Right atrium auricular region (tissue), 2 donors: ENCODE measurements at regions not wholly inside any gene's neighbourhood (a gene's known extent, or its start where the extent isn't known, plus 50 kb on each side); places are given as distances from the start of the nearest gene placed in this dataset.

Source experiments
- DNase-seq: peaks from one replicate; pipeline ENCODE4 v3.0.0-alpha.2; 2019; ENCODE audit warnings: low spot score
- H3K27ac ChIP-seq, 2 donors: fragments of 200-600 bp; sonication (generic); 1 replicate in 1 of 2; 2 replicates in 1 of 2; pipeline ENCODE4 v1.5.1; 2016 to 2019
- H3K27me3 ChIP-seq, 2 donors: fragments of 200-600 bp; sonication (generic); one replicate each; pipeline versions ENCODE4 v1.5.1 to v1.6.0; 2017 to 2019
- H3K36me3 ChIP-seq: fragments of 200-600 bp; sonication (generic); one replicate; pipeline ENCODE4 v1.5.1; 2016
- H3K4me1 ChIP-seq, 2 donors: fragments of 200-600 bp; sonication (generic); one replicate each; pipeline versions ENCODE4 v1.5.1 to v1.6.0; 2017 to 2019
- H3K4me3 ChIP-seq, 2 donors: fragments of 200-600 bp; sonication (generic); 1 replicate in 1 of 2; 2 replicates in 1 of 2; pipeline ENCODE4 v1.5.1; 2017 to 2019; ENCODE audit warnings: mild to moderate bottlenecking in 1 of 2, moderate library complexity in 1 of 2
- H3K9me3 ChIP-seq, 2 donors: fragments of 200-600 bp; sonication (generic); one replicate each; pipeline ENCODE4 v1.5.1; 2019
- CTCF ChIP-seq, 2 donors: fragments of 200-600 bp; sonication (generic); IDR thresholded peaks; one replicate each; pipeline ENCODE4 v1.5.1; 2019; ENCODE audit warnings: antibody characterized with exemption in 2 of 2

- Histone ChIP-seq H3K27me3 (no peaks in the 10 kb centered on the region), H3K36me3 (no peaks in the 10 kb centered on the region), H3K4me3 (no peak overlapping the region), H3K27ac (no peak overlapping the region), H3K4me1 (no peaks in the 10 kb centered on the region), H3K9me3 (no peaks in the 10 kb centered on the region)
- no peak for TF ChIP-seq CTCF (IDR thresholded peaks at IDR 0.05)
- DNase-seq: no peak
These were observed 423.4 kb upstream of the FLRT2 start for GRCh38 chr14:85106506-85106905.

- no peak overlapping the region for H3K4me3 ChIP-seq
These were observed 417.2 kb upstream of the FLRT2 start for GRCh38 chr14:85112762-85113161.

GRCh38 chr14:85115921-85116320, 414.0 kb upstream of the FLRT2 start:
- Histone ChIP-seq H3K27me3 (no peaks in the 10 kb centered on the region), H3K27ac (no peak overlapping the region), H3K4me1 (no peaks in the 10 kb centered on the region), H3K9me3 (no peaks in the 10 kb centered on the region), H3K36me3 (no peaks in the 10 kb centered on the region), H3K4me3 (no peak overlapping the region)
- TF ChIP-seq CTCF (IDR thresholded peaks at IDR 0.05): no peak
- no peak for DNase-seq

More at GRCh38 chr14:85112762-85113161, 417.2 kb upstream of the FLRT2 start:
- no peak for TF ChIP-seq CTCF (IDR thresholded peaks at IDR 0.05)
- Histone ChIP-seq H3K9me3 (no peaks in the 10 kb centered on the region), H3K27me3 (no peaks in the 10 kb centered on the region), H3K27ac (no peak overlapping the region), H3K4me1 (no peaks in the 10 kb centered on the region), H3K36me3 (no peaks in the 10 kb centered on the region)
- DNase-seq: no peak

GRCh38 chr14:85118274-85118673, 411.7 kb upstream of the FLRT2 start:
- DNase-seq: no peak
- Histone ChIP-seq H3K27ac (no peak overlapping the region), H3K4me3 (no peak overlapping the region), H3K27me3 (no peaks in the 10 kb centered on the region), H3K36me3 (no peaks in the 10 kb centered on the region), H3K4me1 (no peaks in the 10 kb centered on the region), H3K9me3 (no peaks in the 10 kb centered on the region)
- TF ChIP-seq CTCF (IDR thresholded peaks at IDR 0.05): no peak

GRCh38 chr14:85122690-85123089, 407.3 kb upstream of the FLRT2 start:
- TF ChIP-seq CTCF (IDR thresholded peaks at IDR 0.05): no peak
- no peak for DNase-seq
- H3K36me3 ChIP-seq: no peaks in the 10 kb centered on the region

GRCh38 chr14:85123755-85124154, 406.2 kb upstream of the FLRT2 start:
- Histone ChIP-seq H3K27me3 (no peaks in the 10 kb centered on the region), H3K27ac (no peak overlapping the region), H3K4me1 (no peaks in the 10 kb centered on the region), H3K9me3 (no peaks in the 10 kb centered on the region), H3K36me3 (no peaks in the 10 kb centered on the region), H3K4me3 (no peak overlapping the region)
- no peak for DNase-seq
- TF ChIP-seq CTCF (IDR thresholded peaks at IDR 0.05): no peak

More at GRCh38 chr14:85122690-85123089, 407.3 kb upstream of the FLRT2 start:
- no peaks in the 10 kb centered on the region for H3K4me1 ChIP-seq
- H3K27ac ChIP-seq: no peak overlapping the region
- no peak overlapping the region for H3K4me3 ChIP-seq
- no peaks in the 10 kb centered on the region for H3K9me3 ChIP-seq
- no peaks in the 10 kb centered on the region for H3K27me3 ChIP-seq
